Motor neuron (in vitro differentiated cells): ENCODE measurements at regions not wholly inside any gene's neighbourhood (a gene's known extent, or its start where the extent isn't known, plus 50 kb on each side); places are given as distances from the start of the nearest gene placed in this dataset.
"Not testable (repeated sequence)": the region's sequence is repeated elsewhere in the genome, so short reads cannot be mapped to it uniquely, and the experiment has no call there.

Experiments used
- ATAC-seq, 8 experiments: fragments of 200-7000 bp; cut with Tn5 transposase; replicated peaks in 6 of 8; 2 replicates each; pipeline ENCODE4 v1.8.0; 2021; ENCODE audit warnings: mild to moderate bottlenecking in 8 of 8, moderate library complexity in 8 of 8
- H3K27ac ChIP-seq, 2 donors: fragments of 250-450 bp; sonication (Bioruptor Pico); 2 replicates each; pipeline ENCODE4 v1.9.0; 2021; ENCODE audit warnings: antibody characterized with exemption in 2 of 2, mild to moderate bottlenecking in 2 of 2, moderate library complexity in 1 of 2
- H3K4me1 ChIP-seq, 2 donors: fragments of 250-450 bp; sonication (Bioruptor Pico); replicated peaks in 1 of 2; 2 replicates each; pipeline ENCODE4 v1.6.1; 2021; ENCODE audit warnings: antibody characterized with exemption in 2 of 2, mild to moderate bottlenecking in 2 of 2, moderate library complexity in 1 of 2
- H3K4me3 ChIP-seq, 5 donors: fragments of 250-450 bp; sonication (Bioruptor Pico); 2 replicates each; pipeline ENCODE4 v1.9.0; 2021; ENCODE audit warnings: antibody characterized with exemption in 5 of 5, mild to moderate bottlenecking in 5 of 5, moderate library complexity in 4 of 5
- WGBS, 10 experiments: fragments of 450-650 bp; shearing (Covaris generic); methylation state at CpG; one replicate each; pipeline ENCODE4 v1.0.0; 2022; 5-methylcytosine and 5-hydroxymethylcytosine counted together
- in situ Hi-C, 9 experiments: fragments of 400-800 bp; cut with MboI; loops; one replicate each; pipeline ENCODE4 v1.15.0; 2021; ENCODE audit warnings: low sequenced_read_pairs in 9 of 9, low pct_unique_long_range_greater_than_20kb in 2 of 9; ENCODE audit not compliant: unreplicated experiment in 9 of 9

DNA sequence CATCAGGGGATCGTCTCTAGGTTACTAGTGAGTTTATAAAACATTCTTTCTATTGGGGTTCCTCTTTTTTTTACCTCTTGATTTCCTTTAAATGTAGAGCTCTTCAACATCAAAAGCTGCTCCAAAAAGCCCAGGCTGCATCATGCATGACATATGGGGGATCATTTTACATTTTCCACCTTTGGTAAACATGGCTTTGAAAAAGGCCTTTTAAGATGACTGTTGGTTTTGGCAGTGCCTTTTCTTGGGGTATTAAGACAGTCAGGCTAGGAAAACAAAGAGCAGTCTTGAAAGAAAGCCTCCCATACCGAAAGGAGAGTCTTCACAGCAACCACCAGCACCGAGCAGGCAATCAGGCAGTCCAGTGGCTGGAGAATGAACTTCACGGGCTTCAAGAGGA, 73.2 kb downstream of the NPEPL1 start:
- ATAC-seq: peak in 1 of 8 experiments; percentile 17
- no peak overlapping the region for H3K4me3 ChIP-seq
- WGBS, 10 experiments: 0 to 100% (median 53%) methylated on average over 1 to 3 of the region's 4 CpGs; no CpG with 5 or more reads in 1 of the 10 experiments
- no peaks in the 10 kb centered on the region for H3K4me1 ChIP-seq
- no peak overlapping the region for H3K27ac ChIP-seq
- in situ Hi-C loops: no loop called here

DNA sequence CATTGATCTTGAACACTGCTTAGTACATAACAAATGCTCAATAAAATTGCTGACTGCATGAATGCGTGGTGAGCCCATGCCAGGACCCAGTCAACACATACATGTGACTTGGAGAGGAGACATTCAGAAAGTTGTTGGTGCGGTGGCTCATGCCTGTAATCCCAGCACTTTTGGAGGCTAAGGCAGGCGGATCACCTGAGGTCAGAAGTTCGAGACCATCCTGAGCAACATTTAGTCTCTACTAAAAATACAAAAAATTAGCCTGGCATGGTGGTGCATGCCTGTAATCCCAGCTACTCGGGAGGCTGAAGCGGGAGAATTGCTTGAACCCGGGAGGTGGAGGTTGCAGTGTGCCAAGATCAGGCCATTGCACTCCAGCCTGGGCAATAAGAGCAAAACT, 75.2 kb downstream of the NPEPL1 start:
- ATAC-seq, H3K4me1 ChIP-seq, H3K27ac ChIP-seq, H3K4me3 ChIP-seq, in situ Hi-C loops: not testable (repeated sequence)
- 29 to 96% (median 79%) methylated on average over 1 to 7 of the region's 7 CpGs; no CpG with 5 or more reads in 1 of the 10 experiments for WGBS, 10 experiments
